Aorta (tissue), 5 donors: ENCODE measurements at regions not wholly inside any gene's neighbourhood (a gene's known extent, or its start where the extent isn't known, plus 50 kb on each side); places are given as distances from the start of the nearest gene placed in this dataset.
"Not testable (repeated sequence)": the region's sequence is repeated elsewhere in the genome, so short reads cannot be mapped to it uniquely, and the experiment has no call there.

Source experiments
- ATAC-seq: fragments of 200-7000 bp; cut with Tn5 transposase; one replicate; pipeline ENCODE4 v1.9.1; 2022; ENCODE audit warnings: moderate library complexity; ENCODE audit not compliant: low FRiP score
- DNase-seq, 2 donors: peaks; one replicate each; pipeline ENCODE4 v3.0.0-alpha.2; 2020
- H3K27ac ChIP-seq, 2 donors: one replicate each; pipeline ENCODE4 v1.5.1; 2013; ENCODE audit warnings: low read length in 2 of 2, mild to moderate bottlenecking in 2 of 2, moderate library complexity in 2 of 2, control low read depth in 1 of 2, inconsistent platforms in 1 of 2, low read depth in 1 of 2
- H3K27me3 ChIP-seq, 2 donors: one replicate each; pipeline ENCODE4 v1.6.1; 2013; ENCODE audit warnings: control low read depth in 1 of 2, low read length in 1 of 2, mild to moderate bottlenecking in 1 of 2, moderate library complexity in 1 of 2; ENCODE audit not compliant: insufficient read depth in 2 of 2, control insufficient read depth in 1 of 2
- H3K36me3 ChIP-seq, 2 donors: one replicate each; pipeline ENCODE4 v1.6.1; 2013; ENCODE audit warnings: control low read depth in 1 of 2, low read length in 1 of 2, mild to moderate bottlenecking in 1 of 2; ENCODE audit not compliant: insufficient read depth in 2 of 2, control insufficient read depth in 1 of 2
- H3K4me1 ChIP-seq, 2 donors: one replicate each; pipeline ENCODE4 v1.6.1; 2013; ENCODE audit warnings: low read length in 2 of 2, control low read depth in 1 of 2, mild to moderate bottlenecking in 1 of 2, moderate library complexity in 1 of 2; ENCODE audit not compliant: insufficient read depth in 2 of 2, control insufficient read depth in 1 of 2
- H3K4me3 ChIP-seq, 2 donors: one replicate each; pipeline ENCODE4 v1.5.1; 2013; ENCODE audit warnings: low read length in 2 of 2, control low read depth in 1 of 2, mild to moderate bottlenecking in 1 of 2
- H3K9me3 ChIP-seq: one replicate; pipeline ENCODE4 v1.6.1; 2013; ENCODE audit warnings: mild to moderate bottlenecking, low read length; ENCODE audit not compliant: control insufficient read depth
- WGBS, 2 donors: extraction: QIAGEN DNeasy Blood & Tissue Kit; methylation state at CpG; one replicate each; pipeline ENCODE4 v1.1.7; 2013; 5-methylcytosine and 5-hydroxymethylcytosine counted together
- intact Hi-C, 2 donors: fragments of 100-400 bp; cut with DNase I; formaldehyde crosslinking; loops; one replicate each; pipeline versions ENCODE4 v1.14.2 to v1.15.0; 2022
- donor health status: healthy with polysubstance abuse.
- donor health status: Bipolar disorder and iron deficiency.
- donor health status: DM: no; HTN: no; CAD: no.
- donor health status: DM: no; HTN: no; CAD: no.
- donor health status: DM: yes; HTN: yes; CAD: no.

DNA sequence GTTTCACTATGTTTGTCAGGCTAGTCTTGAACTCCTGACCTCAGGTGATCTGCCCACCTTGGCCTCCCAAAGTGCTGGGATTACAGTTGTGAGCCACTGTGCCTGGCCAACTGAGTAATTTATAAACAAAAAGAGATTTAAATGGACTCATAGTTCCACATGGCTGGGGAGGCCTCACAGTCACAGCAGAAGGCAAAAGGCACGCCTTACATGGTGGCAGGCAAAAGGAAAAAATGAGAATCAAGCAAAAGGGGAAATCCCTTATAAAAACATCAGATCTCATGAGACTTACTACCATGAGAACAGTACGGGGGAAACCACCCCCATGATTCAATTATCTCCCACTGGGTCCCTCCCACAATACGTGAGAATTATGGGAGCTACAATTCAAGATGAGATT is 73.2 kb upstream of the TIAM1 start:
- ATAC-seq, H3K27me3 ChIP-seq, DNase-seq, H3K36me3 ChIP-seq, H3K27ac ChIP-seq, H3K9me3 ChIP-seq, intact Hi-C loops, H3K4me1 ChIP-seq, H3K4me3 ChIP-seq: not testable (repeated sequence)
- 73 to 82% methylated on average over 3 of the region's 3 CpGs for WGBS, 2 donors

DNA sequence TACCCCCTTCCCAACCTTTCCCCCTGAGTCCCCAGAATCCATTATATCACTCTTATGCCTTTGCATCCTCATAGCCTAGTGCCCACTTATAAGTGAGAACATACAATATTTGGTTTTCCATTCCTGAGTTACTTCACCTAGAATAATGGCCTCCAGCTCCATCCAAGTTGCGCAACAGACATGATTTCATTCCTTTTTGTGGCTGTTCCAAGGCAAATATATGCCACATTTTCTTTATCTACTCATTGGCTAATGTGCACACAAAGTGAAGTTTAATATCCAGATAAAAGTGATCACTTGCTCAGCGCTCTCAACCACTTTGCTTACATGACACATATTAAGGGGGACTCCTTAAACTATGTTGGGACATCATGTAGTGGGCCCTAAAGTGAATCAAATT is 72.4 kb upstream of the TIAM1 start:
- no peaks in the 10 kb centered on the region for H3K27me3 ChIP-seq
- H3K27ac ChIP-seq, result no peak overlapping the region
- no peaks in the 10 kb centered on the region for H3K36me3 ChIP-seq
- no peak for ATAC-seq
- no peak overlapping the region for H3K4me3 ChIP-seq
- H3K9me3 ChIP-seq, result peaks cover 3% of the 10 kb centered on the region
- 85 to 93% methylated on average over 2 of the region's 2 CpGs for WGBS, 2 donors
- intact Hi-C loops, result no loop called here
- no peaks in the 10 kb centered on the region for H3K4me1 ChIP-seq
- DNase-seq, result no peak

DNA sequence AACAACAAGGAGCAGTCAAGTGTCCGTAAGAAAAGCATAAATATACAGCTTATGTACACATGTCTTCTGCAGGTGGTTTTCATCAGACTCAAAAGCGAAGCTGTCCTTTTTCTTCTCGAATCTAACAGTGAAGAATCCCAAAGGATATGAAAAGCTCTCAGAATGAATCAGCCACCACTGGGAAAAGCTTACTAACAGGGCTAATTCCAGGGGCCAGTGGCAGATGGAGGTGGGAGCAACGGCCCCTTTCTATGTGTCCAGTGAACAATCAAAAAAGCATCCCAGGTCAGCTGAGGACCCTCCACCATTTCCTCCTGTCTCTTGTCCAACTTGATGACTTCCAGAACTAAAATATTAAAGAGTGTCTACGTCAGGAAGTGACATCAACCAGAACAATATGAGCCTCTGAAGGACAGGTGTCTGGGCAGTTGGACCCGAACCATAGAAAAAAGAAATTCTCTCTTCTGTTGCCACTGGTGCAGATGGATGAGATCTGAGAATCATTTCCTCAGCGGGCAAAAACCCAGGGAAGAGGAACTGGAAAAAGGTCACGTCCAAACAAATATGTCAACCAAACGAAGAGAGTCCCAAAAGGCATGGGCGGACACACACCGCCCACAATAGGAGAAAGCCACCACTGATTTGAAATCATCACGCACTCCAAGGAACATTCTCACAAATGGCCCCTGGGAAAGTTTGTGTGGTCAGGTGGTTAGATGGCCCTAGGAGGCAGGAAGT is 70.4 kb upstream of the TIAM1 start:
- no peaks in the 10 kb centered on the region for H3K4me1 ChIP-seq
- H3K27me3 ChIP-seq, result no peaks in the 10 kb centered on the region
- no peak overlapping the region for H3K4me3 ChIP-seq
- 72 to 79% methylated on average over 12 of the region's 12 CpGs for WGBS, 2 donors
- peaks cover 3% of the 10 kb centered on the region for H3K9me3 ChIP-seq
- no peak for DNase-seq
- no peak for ATAC-seq
- H3K36me3 ChIP-seq, result no peaks in the 10 kb centered on the region
- intact Hi-C loops, result no loop called here
- no peak overlapping the region for H3K27ac ChIP-seq

DNA sequence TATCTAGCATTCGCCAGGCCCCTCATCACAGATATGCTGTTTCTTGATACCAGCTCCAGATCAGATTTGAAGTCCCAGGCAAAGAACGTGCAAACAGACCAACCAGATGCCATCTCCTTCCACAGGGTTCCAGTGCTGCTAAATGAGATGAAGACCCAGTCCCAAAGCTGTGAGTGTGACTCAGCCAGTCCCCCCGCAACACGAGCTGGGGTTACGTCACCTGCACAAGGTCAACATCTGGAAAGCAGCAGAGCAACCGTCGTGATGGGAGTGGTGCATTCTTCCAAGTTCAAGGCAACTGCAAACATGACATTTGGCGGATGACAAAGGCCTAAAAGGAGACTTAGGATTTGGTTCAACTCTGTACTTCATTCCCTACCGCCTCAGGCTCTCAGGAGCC is 69.6 kb upstream of the TIAM1 start:
- intact Hi-C loops, result no loop called here
- 77 to 79% methylated on average over 9 of the region's 9 CpGs for WGBS, 2 donors
- H3K4me3 ChIP-seq, result no peak overlapping the region
- ATAC-seq (no peak), DNase-seq (no peak)
- H3K36me3 ChIP-seq, result no peaks in the 10 kb centered on the region
- H3K27me3 ChIP-seq, result no peaks in the 10 kb centered on the region
- no peaks in the 10 kb centered on the region for H3K4me1 ChIP-seq
- H3K27ac ChIP-seq, result no peak overlapping the region
- H3K9me3 ChIP-seq, result peaks cover 3% of the 10 kb centered on the region

DNA sequence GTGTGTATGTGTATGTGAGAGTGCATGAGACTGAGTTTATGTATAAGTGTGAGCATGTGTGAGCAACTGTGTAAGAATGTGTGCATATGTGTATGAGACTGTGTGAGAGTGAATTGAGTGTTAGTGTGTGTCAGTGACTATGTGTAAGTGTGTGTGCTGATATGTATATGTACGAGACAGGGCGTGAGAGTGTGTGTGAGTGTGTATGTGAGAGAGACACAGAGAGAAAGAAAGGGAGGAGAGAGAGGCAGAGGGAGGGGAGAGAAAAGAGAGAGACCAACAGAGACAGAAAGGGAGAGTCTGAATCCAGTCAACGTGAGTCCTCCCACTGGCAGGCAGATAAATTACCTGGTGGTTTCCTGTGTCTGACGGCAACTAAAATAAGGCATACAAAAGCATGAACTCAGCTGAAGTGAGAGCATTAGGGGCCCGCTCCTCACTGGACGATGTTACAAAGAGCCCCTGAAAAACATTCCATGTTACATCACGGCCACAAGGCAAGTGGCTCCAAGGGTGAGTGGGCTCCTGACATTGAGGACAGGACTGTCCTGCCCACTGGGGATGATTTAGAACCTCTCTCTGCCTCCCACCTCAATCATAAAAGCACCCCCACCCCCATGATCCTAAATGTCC is 66.6 kb upstream of the TIAM1 start:
- intact Hi-C loops, result no loop called here
- WGBS, 2 donors, result 35 to 46% methylated on average over 7 of the region's 7 CpGs
- Histone ChIP-seq H3K27ac (no peak overlapping the region), H3K27me3 (no peaks in the 10 kb centered on the region), H3K4me1 (no peaks in the 10 kb centered on the region), H3K9me3 (no peaks in the 10 kb centered on the region), H3K36me3 (no peaks in the 10 kb centered on the region), H3K4me3 (no peak overlapping the region)
- DNase-seq (no peak), ATAC-seq (no peak)

DNA sequence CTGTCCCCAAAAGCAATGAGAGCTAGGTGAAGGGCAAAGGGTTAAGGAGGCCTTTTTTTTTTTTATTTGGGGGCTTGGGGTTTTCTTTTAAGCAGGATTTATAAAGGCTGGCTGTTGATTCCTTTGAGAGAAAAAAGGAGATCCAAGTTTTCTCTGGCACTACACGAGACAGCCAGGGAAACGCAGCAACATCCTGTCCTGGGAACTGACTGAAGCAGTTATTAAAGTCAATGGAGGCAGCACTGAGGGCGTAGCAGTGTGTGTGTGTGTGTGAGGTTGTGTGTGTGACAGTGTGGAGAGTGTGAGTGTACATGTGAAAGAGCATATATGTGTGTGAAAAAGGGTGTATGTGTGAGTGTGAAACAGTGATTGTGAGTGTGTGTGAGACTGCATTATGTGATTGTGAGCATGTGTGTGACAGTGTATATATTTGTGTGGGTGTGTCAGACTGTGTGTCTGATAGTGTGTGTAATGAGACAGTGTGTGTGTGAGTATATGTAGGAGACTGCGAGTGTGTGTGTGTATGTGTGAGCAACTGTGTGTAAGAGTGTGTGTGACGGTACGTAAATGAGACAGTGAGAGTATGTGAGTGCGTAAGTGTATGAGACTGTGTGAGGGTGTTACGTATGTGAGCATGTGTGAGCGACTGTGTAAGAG is 65.9 kb upstream of the TIAM1 start:
- no peaks in the 10 kb centered on the region for H3K4me1 ChIP-seq
- no peak overlapping the region for H3K27ac ChIP-seq
- no peak for DNase-seq
- H3K4me3 ChIP-seq, result no peak overlapping the region
- no peaks in the 10 kb centered on the region for H3K36me3 ChIP-seq
- WGBS, 2 donors, result 70 to 72% methylated on average over 9 of the region's 9 CpGs
- intact Hi-C loops, result no loop called here
- no peaks in the 10 kb centered on the region for H3K9me3 ChIP-seq
- no peaks in the 10 kb centered on the region for H3K27me3 ChIP-seq
- ATAC-seq, result no peak

DNA sequence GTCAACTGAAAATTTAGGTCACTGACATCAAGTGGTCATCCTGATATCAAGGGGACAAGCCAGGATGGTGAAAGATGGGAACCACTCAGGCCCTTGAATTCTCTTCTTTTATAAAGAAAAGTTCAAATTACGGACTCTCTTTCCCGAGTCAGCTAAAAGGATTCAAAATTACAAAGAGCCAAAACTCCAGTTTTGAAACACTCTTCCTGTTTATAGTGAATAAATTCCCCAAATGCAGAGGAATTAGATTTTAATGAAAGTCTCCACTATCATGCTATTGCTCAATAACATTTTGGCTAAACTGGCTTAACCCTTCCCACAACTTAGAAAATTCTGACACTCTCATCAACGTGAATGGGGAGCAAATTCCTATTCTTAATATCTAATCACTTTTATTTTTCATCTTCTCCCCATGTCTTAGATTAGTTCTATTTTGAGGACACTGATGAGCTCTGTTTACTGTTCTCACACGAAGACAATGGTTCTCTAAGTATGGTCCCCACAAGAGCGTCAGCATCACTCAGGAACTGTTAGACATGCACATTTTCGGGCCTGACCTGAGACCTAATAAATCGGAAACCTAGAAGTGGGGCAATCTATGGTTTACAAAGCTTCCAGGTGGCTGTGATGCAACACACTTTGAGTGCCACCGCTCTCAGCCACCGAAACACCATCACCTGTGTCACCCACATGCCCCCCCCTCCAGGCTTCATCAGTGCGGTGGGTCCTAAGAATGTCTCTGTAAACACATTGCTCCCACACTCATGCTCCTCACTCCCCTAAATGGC is 64.4 kb upstream of the TIAM1 start:
- DNase-seq (no peak), ATAC-seq (peak; percentile 43)
- no peak overlapping the region for H3K4me3 ChIP-seq
- no peak overlapping the region for H3K27ac ChIP-seq
- no peaks in the 10 kb centered on the region for H3K27me3 ChIP-seq
- intact Hi-C loops, result no loop called here
- no peaks in the 10 kb centered on the region for H3K36me3 ChIP-seq
- no peaks in the 10 kb centered on the region for H3K9me3 ChIP-seq
- no peaks in the 10 kb centered on the region for H3K4me1 ChIP-seq
- WGBS, 2 donors, result 84 to 86% methylated on average over 10 of the region's 10 CpGs

DNA sequence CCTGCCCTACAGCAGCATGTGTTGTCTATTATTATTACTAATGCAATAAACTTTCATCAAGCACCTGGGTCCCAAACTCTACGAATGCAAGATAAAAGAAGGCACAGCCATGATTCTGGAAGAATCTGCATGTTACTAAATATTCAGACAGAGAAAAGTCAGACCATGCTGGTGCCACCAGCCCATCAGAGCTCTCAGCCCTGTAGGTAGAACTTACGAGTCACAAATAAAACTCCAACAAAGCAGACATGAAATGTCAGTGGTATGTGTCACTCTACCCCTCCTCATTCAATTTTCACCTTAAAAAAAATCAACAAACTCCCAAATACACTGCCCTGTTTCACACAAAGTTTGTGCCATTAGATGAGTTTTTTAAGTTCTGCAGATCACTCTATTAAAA is 62.4 kb upstream of the TIAM1 start:
- 60 to 75% methylated on average over 2 of the region's 2 CpGs for WGBS, 2 donors
- H3K4me1 ChIP-seq, result no peaks in the 10 kb centered on the region
- intact Hi-C loops, result no loop called here
- no peaks in the 10 kb centered on the region for H3K27me3 ChIP-seq
- H3K4me3 ChIP-seq, result no peak overlapping the region
- H3K27ac ChIP-seq, result no peak overlapping the region
- no peaks in the 10 kb centered on the region for H3K9me3 ChIP-seq
- H3K36me3 ChIP-seq, result no peaks in the 10 kb centered on the region
- DNase-seq (no peak), ATAC-seq (no peak)
